Parathyroid adenoma (tissue), 2 donors: ENCODE measurements at regions not wholly inside any gene's neighbourhood (a gene's known extent, or its start where the extent isn't known, plus 50 kb on each side); places are given as distances from the start of the nearest gene placed in this dataset.
"Not testable (repeated sequence)": the region's sequence is repeated elsewhere in the genome, so short reads cannot be mapped to it uniquely, and the experiment has no call there.

Experiments
- H2AFZ ChIP-seq: fragments of 300-600 bp; sonication (generic); one replicate; pipeline ENCODE4 v1.7.0; 2017; ENCODE audit warnings: antibody characterized with exemption, mild to moderate bottlenecking
- H3K27ac ChIP-seq: fragments of 300-600 bp; sonication (generic); one replicate; pipeline ENCODE4 v1.7.0; 2017
- H3K27me3 ChIP-seq: fragments of 300-600 bp; sonication (generic); one replicate; pipeline ENCODE4 v1.7.0; 2017; ENCODE audit warnings: low read length; ENCODE audit not compliant: control insufficient read depth, insufficient read depth
- H3K36me3 ChIP-seq: fragments of 300-600 bp; sonication (generic); one replicate; pipeline ENCODE4 v1.7.0; 2017; ENCODE audit warnings: low read length; ENCODE audit not compliant: control insufficient read depth, insufficient read depth
- H3K4me1 ChIP-seq: fragments of 300-600 bp; sonication (generic); one replicate; pipeline ENCODE4 v1.7.0; 2017; ENCODE audit warnings: control low read depth
- H3K4me2 ChIP-seq: fragments of 300-600 bp; sonication (generic); one replicate; pipeline ENCODE4 v1.7.0; 2017; ENCODE audit warnings: low read length
- H3K4me3 ChIP-seq: fragments of 300-600 bp; sonication (generic); one replicate; pipeline ENCODE4 v1.7.0; 2017; ENCODE audit warnings: low read depth, low read length
- H3K79me2 ChIP-seq: fragments of 300-600 bp; sonication (generic); one replicate; pipeline ENCODE4 v1.7.0; 2017; ENCODE audit warnings: control low read depth
- H3K9ac ChIP-seq: fragments of 300-600 bp; sonication (generic); one replicate; pipeline ENCODE4 v1.7.0; 2017; ENCODE audit warnings: mild to moderate bottlenecking
- H3K9me3 ChIP-seq: fragments of 300-600 bp; sonication (generic); one replicate; pipeline ENCODE4 v1.7.0; 2017; ENCODE audit warnings: low read length; ENCODE audit not compliant: control insufficient read depth
- TF ChIP-seq, protein P1 (sequence below): fragments of 300-600 bp; sonication (generic); IDR thresholded peaks from one replicate; pipeline ENCODE4 v1.7.0; 2017; ENCODE audit warnings: antibody characterized with exemption, mild to moderate bottlenecking
- donor health status: primary hyperparathyroidism.

DNA sequence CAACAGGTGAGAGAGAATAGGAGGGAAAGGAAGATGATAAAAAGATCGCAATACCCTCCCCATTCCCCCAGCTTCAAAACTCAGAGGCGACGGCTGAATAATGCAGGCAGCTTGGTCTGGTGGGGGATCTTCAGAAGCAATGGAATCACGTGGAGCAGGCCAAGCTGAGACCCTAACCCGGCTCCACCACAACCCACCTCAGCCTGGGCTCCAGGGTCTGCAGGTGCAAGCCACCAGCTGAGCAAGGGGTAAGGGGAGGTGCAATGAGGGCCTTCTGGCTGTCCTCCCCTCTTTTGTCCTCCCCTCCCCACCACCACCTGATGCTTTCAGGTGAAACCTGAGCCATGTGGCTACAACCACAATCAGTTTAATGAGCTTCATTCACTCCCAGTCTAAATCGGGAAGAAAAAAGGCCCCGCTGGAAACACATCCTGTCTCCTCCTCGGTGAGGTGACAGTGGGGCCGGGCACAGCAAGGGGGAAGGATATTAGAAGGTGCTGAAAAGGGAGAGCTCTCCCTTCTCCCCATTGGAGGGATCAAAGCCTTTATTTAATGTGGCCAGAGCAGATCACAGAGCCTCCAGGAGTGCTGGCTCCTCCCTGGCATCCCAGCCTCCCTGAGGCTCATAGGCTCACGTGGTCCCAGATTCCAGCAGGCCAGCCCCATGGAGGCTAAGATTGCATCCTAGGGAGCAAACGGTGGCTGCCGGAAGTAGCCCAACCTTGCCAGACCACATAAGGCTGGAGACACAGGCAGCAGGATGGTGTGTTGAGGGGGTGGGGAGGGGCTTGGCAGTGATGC is 261.0 kb downstream of the SOX9 start:
- Histone ChIP-seq H3K36me3 (no peaks in the 10 kb centered on the region), H3K4me1 (no peaks in the 10 kb centered on the region), H3K4me3 (no peak overlapping the region), H3K27me3 (no peaks in the 10 kb centered on the region), H3K4me2 (no peak overlapping the region), H3K9ac (no peak overlapping the region), H3K27ac (no peak overlapping the region), H2AFZ (no peak overlapping the region), H3K9me3 (no peaks in the 10 kb centered on the region), H3K79me2 (no peaks in the 10 kb centered on the region)
- TF ChIP-seq, protein P1, sequence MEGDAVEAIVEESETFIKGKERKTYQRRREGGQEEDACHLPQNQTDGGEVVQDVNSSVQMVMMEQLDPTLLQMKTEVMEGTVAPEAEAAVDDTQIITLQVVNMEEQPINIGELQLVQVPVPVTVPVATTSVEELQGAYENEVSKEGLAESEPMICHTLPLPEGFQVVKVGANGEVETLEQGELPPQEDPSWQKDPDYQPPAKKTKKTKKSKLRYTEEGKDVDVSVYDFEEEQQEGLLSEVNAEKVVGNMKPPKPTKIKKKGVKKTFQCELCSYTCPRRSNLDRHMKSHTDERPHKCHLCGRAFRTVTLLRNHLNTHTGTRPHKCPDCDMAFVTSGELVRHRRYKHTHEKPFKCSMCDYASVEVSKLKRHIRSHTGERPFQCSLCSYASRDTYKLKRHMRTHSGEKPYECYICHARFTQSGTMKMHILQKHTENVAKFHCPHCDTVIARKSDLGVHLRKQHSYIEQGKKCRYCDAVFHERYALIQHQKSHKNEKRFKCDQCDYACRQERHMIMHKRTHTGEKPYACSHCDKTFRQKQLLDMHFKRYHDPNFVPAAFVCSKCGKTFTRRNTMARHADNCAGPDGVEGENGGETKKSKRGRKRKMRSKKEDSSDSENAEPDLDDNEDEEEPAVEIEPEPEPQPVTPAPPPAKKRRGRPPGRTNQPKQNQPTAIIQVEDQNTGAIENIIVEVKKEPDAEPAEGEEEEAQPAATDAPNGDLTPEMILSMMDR, result no peak

DNA sequence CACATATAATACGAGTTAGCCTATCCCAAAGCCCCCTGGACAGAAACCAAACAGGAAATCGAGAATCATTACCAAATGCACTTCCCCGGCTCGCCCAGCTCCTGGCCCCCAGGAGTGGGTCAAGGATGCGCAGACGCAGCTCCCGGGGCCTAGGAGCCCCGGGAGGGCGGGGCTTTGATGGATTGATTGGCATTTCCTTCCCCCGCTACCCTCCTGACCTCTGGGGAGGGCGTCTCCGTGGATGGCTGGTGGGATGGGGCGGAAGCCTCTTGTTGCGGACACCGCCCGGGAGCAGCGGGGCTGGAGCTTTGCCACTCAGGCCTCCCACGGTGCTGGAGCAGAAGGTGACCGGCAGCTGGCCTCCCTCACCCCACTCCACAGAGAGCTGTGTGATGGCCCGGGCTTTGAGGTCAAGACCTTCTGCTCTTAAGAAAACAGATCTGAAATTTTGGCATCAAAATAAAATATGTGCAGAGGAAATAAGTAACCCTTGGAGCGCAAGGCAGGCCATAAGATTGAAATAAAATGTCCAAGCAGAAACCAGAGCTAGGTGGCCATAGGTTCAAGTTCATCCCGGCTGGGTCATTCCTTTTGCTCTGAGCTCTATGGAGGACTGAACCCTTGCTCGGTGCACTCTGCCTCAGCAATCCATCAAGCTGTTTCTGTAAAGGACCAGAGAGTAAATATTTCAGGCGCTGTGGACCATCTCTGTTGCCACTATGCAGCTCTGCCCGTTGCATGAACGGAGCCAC is 262.3 kb downstream of the SOX9 start:
- TF ChIP-seq, protein P1, result no peak
- Histone ChIP-seq H3K4me1 (no peaks in the 10 kb centered on the region), H3K9ac (no peak overlapping the region), H3K9me3 (no peaks in the 10 kb centered on the region), H2AFZ (no peak overlapping the region), H3K27ac (no peak overlapping the region), H3K27me3 (no peaks in the 10 kb centered on the region), H3K79me2 (no peaks in the 10 kb centered on the region), H3K36me3 (no peaks in the 10 kb centered on the region), H3K4me3 (no peak overlapping the region), H3K4me2 (no peak overlapping the region)

DNA sequence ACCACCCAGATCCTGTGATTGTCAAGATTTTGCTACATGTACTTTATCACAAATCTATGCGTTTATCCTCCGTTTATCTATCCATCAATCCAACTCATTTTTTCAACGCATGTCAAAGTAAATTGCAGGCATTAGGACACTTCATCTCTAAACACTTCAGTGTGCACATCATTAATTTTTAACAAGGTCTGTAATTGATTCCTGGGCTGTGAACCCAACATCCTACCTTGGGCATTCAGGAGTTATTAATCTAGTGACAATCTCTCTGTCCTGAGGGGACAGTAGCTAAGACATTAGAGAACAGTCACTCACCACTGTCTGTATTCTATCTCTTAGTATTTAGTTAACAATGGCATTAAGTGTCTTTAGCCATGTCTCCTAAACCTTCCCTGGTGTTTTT is 264.7 kb downstream of the SOX9 start:
- Histone ChIP-seq H2AFZ (no peak overlapping the region), H3K4me1 (no peaks in the 10 kb centered on the region), H3K4me2 (no peak overlapping the region), H3K79me2 (no peaks in the 10 kb centered on the region), H3K27ac (no peak overlapping the region), H3K4me3 (no peak overlapping the region), H3K9ac (no peak overlapping the region), H3K27me3 (no peaks in the 10 kb centered on the region), H3K9me3 (no peaks in the 10 kb centered on the region), H3K36me3 (no peaks in the 10 kb centered on the region)
- TF ChIP-seq, protein P1, result no peak

DNA sequence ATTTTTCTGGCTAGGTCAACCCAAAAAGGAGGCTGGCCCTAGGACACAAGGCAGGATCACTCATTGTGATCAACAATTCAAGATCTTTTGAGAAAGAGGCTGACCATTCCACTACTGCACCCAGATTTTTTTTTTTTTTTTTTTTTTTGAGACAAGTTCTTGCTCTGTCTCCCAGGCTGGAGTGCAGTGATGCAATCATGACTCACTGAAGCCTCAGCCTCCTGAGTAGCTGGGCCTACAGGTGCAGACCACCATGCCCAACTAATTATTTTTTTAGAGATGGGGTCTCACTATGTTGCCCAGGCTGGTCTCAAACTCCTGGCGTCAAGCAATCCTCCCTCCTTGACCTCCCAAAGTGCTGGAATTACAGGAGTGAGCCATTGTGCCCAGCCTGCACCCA is 265.4 kb downstream of the SOX9 start:
- H3K36me3 ChIP-seq, H3K9ac ChIP-seq, H3K79me2 ChIP-seq, H2AFZ ChIP-seq, H3K4me3 ChIP-seq, H3K27ac ChIP-seq, H3K4me1 ChIP-seq, H3K9me3 ChIP-seq, H3K4me2 ChIP-seq, H3K27me3 ChIP-seq: not testable (repeated sequence)

DNA sequence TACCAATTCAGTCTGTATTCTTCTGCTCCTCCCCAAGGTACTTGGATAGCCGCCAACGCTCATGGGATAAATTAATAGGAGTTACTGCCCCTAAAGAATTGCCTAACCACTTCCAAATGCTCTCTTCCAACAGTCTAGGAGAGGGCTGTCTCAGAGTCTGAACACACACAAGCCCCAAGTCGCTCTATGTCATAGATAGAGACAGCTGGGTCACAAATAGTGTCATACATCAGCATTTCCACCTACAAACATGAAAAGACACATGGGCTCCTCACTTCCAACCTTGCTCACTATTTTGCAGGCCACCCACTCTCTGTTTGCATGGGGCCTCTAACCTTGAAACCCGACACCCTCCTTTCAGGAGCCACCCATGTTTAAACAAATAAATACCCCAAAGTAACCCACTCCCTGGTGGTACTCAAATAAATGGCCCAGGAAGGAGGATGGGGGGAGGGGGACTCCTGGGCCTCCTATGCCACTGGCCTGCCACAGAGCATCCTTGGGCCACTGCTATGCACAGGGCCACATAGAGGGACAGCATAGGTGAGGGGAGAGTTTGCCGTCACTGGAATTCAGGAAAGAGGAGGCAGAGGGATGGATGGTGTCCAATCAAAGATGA is 265.9 kb downstream of the SOX9 start:
- TF ChIP-seq, protein P1, result no peak
- Histone ChIP-seq H3K4me1 (peaks cover 4% of the 10 kb centered on the region), H3K4me3 (no peak overlapping the region)

More for the DNA sequence above, 265.9 kb downstream of the SOX9 start:
- no peak overlapping the region for H2AFZ ChIP-seq
- no peaks in the 10 kb centered on the region for H3K9me3 ChIP-seq
- no peaks in the 10 kb centered on the region for H3K36me3 ChIP-seq
- H3K9ac ChIP-seq, result no peak overlapping the region
- no peak overlapping the region for H3K27ac ChIP-seq
- H3K79me2 ChIP-seq, result no peaks in the 10 kb centered on the region
- no peak overlapping the region for H3K4me2 ChIP-seq
- H3K27me3 ChIP-seq, result no peaks in the 10 kb centered on the region
